ENCODE measurements at regions not wholly inside any gene's neighbourhood (a gene's known extent, or its start where the extent isn't known, plus 50 kb on each side); places are given as distances from the start of the nearest gene placed in this dataset.

GRCh38 chrX:147699061-147699460 lies 212.7 kb upstream of the FMR1 start:
- dilution Hi-C loops (cut with HindIII; ENCODE audit: low sequenced_read_pairs, unreplicated experiment) = no loop called here
- H3K4me3 ChIP-seq (ENCODE audit: insufficient read depth, low read depth, low read length) = no peak overlapping the region
- H3K18ac ChIP-seq (ENCODE audit: low read depth, low read length) = no peak overlapping the region
- H3K9ac ChIP-seq (ENCODE audit: low read depth, low read length) = no peak overlapping the region
- H3K27ac ChIP-seq (ENCODE audit: insufficient read depth, low read length) = no peak overlapping the region
- H2BK120ac ChIP-seq (ENCODE audit: low read depth, low read length) = no peak overlapping the region
- no peak overlapping the region for H3K14ac ChIP-seq (replicated peaks; ENCODE audit: low read depth, low read length)
- no peaks in the 10 kb centered on the region for H4K20me1 ChIP-seq (ENCODE audit: insufficient read depth, low read length)
- ChIA-PET CTCF (no interaction called here), POLR2A (ENCODE audit: unreplicated experiment) (no interaction called here)
- no peak overlapping the region for H4K5ac ChIP-seq (ENCODE audit: low read depth, low read length)
- no peaks in the 10 kb centered on the region for H3K36me3 ChIP-seq (ENCODE audit: control insufficient read depth, insufficient read depth, low read length)
- no peak overlapping the region for H2AK9ac ChIP-seq (replicated peaks; ENCODE audit: low read depth, low read length, poor library complexity)
- H3K23ac ChIP-seq (ENCODE audit: low read depth, low read length) = no peak overlapping the region
- peaks cover 1% of the 10 kb centered on the region; the same call in 1 of the 2 replicates for H3K9me3 ChIP-seq (ENCODE audit: control insufficient read depth, insufficient read depth, low read length)
- no peak overlapping the region for H3K56ac ChIP-seq (ENCODE audit: extremely low read depth, insufficient read depth, low read length)
- no CpG with 5 or more reads among the region's 2 CpGs for WGBS, 2 experiments (ENCODE audit: extremely low coverage in 2 of 2, insufficient read length in 1 of 2)
- H2BK20ac ChIP-seq (ENCODE audit: low read depth, low read length) = no peak overlapping the region
- no peak overlapping the region for H2AK5ac ChIP-seq (ENCODE audit: low read depth, low read length)
- H3K79me1 ChIP-seq (ENCODE audit: low read depth in 1 of 2, low read length in 2 of 2) = no peaks in the 10 kb centered on the region
- H2BK5ac ChIP-seq (ENCODE audit: low read depth, low read length, poor library complexity, severe bottlenecking) = no peak overlapping the region
- BruUV-seq (replicated peaks) = no TSS peak
- TF ChIP-seq, protein P1, sequence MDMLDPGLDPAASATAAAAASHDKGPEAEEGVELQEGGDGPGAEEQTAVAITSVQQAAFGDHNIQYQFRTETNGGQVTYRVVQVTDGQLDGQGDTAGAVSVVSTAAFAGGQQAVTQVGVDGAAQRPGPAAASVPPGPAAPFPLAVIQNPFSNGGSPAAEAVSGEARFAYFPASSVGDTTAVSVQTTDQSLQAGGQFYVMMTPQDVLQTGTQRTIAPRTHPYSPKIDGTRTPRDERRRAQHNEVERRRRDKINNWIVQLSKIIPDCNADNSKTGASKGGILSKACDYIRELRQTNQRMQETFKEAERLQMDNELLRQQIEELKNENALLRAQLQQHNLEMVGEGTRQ (IDR thresholded peaks at IDR 0.05; ENCODE audit: low read depth, low read length) = no peak
- TF ChIP-seq BHLHE40 (IDR thresholded peaks at IDR 0.05; ENCODE audit: low read depth, low read length) (no peak), RAD21 (IDR thresholded peaks at IDR 0.05; ENCODE audit: low read length) (no peak), MAFK (IDR thresholded peaks at IDR 0.05; ENCODE audit: low read depth, low read length) (no peak), CHD1 (IDR thresholded peaks at IDR 0.05; ENCODE audit: low read depth, low read length) (no peak), RCOR1 (IDR thresholded peaks at IDR 0.05; ENCODE audit: insufficient replicate concordance, low read length) (no peak), ELK1 (IDR thresholded peaks at IDR 0.05; ENCODE audit: borderline replicate concordance, low read depth, low read length) (no peak), MXI1 (IDR thresholded peaks at IDR 0.05; ENCODE audit: borderline replicate concordance, low read depth, low read length) (no peak), RFX5 (IDR thresholded peaks at IDR 0.05; ENCODE audit: low read depth, low read length) (no peak), CEBPB (IDR thresholded peaks at IDR 0.05; ENCODE audit: low read depth, low read length) (no peak), SMC3 (IDR thresholded peaks at IDR 0.05; ENCODE audit: low read depth, low read length) (no peak), POLR2A (IDR thresholded peaks at IDR 0.05; ENCODE audit: low read depth, low read length) (no peak), FOS (IDR thresholded peaks at IDR 0.05; ENCODE audit: low read depth, low read length) (no peak), NFE2L2 (IDR thresholded peaks at IDR 0.05; ENCODE audit: low read depth, low read length) (no peak), MAZ (IDR thresholded peaks at IDR 0.05; ENCODE audit: borderline replicate concordance, low read depth, low read length) (no peak)
- TF ChIP-seq, protein P2, sequence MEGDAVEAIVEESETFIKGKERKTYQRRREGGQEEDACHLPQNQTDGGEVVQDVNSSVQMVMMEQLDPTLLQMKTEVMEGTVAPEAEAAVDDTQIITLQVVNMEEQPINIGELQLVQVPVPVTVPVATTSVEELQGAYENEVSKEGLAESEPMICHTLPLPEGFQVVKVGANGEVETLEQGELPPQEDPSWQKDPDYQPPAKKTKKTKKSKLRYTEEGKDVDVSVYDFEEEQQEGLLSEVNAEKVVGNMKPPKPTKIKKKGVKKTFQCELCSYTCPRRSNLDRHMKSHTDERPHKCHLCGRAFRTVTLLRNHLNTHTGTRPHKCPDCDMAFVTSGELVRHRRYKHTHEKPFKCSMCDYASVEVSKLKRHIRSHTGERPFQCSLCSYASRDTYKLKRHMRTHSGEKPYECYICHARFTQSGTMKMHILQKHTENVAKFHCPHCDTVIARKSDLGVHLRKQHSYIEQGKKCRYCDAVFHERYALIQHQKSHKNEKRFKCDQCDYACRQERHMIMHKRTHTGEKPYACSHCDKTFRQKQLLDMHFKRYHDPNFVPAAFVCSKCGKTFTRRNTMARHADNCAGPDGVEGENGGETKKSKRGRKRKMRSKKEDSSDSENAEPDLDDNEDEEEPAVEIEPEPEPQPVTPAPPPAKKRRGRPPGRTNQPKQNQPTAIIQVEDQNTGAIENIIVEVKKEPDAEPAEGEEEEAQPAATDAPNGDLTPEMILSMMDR (conservative IDR thresholded peaks at IDR 0.05; ENCODE audit: low read depth, low read length) = no peak
- H4K8ac ChIP-seq (ENCODE audit: low read depth in 2 of 2, low read length in 2 of 2) = no peak overlapping the region
- no peaks in the 10 kb centered on the region for H3K4me1 ChIP-seq (ENCODE audit: control insufficient read depth, insufficient read depth, low read length)
- DNase-seq (no peak), ATAC-seq (ENCODE audit: low read depth) (no peak)
- no peaks in the 10 kb centered on the region for H3K27me3 ChIP-seq (ENCODE audit: control insufficient read depth, insufficient read depth, low read length)
- no peak overlapping the region for H3K4ac ChIP-seq (ENCODE audit: low read depth, low read length)
- no peak overlapping the region for H4K91ac ChIP-seq (ENCODE audit: insufficient read depth, low read depth, low read length)
- intact Hi-C loops (cut with micrococcal nuclease) = no loop called here
- H2BK15ac ChIP-seq (ENCODE audit: low read depth, low read length) = no peak overlapping the region
- in situ Hi-C loops (cut with MboI; ENCODE audit: low sequenced_read_pairs) = no loop called here
- H3K4me2 ChIP-seq (ENCODE audit: low read depth, low read length) = no peak overlapping the region
- H2AFZ ChIP-seq (replicated peaks; ENCODE audit: low read length, poor library complexity) = no peak overlapping the region
- H3K9me1 ChIP-seq (ENCODE audit: insufficient read depth, low read length) = no peaks in the 10 kb centered on the region

All from IMR-90 (cell line).